PC-9 (cell line): ENCODE measurements at regions not wholly inside any gene's neighbourhood (a gene's known extent, or its start where the extent isn't known, plus 50 kb on each side); places are given as distances from the start of the nearest gene placed in this dataset.

Source experiments
- EZH2 ChIP-seq: fragments of 200-600 bp; sonication (generic); IDR thresholded peaks from 2 replicates; pipeline ENCODE4 v1.8.0; 2017; ENCODE audit warnings: antibody characterized with exemption, low read depth
- TF ChIP-seq, protein P1 (sequence below): fragments of 200-600 bp; sonication (generic); conservative IDR thresholded peaks from 2 replicates; pipeline ENCODE4 v1.6.1; 2017; ENCODE audit warnings: mixed run types, antibody characterized with exemption, mild to moderate bottlenecking, moderate library complexity

DNA sequence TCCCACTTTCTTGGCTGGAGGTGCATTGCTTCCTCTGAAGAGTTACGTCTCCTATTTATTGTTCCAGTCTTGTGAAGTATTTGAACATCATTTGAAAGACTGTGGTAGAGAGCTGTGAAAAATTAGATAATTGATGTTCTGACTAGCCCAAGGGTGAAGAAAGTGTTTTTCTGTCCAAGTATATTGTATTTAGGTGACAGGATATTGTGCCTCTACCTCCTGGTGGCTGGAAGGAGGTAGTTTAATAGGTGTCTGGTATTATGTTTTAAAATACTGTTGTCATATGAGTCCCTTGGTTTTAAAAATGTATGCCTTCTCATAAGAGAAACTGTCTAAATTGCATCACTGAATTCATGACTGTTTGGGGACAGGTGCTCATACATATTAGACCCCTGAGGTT is 226.0 kb downstream of the SPRY1 start:
- TF ChIP-seq, protein P1, sequence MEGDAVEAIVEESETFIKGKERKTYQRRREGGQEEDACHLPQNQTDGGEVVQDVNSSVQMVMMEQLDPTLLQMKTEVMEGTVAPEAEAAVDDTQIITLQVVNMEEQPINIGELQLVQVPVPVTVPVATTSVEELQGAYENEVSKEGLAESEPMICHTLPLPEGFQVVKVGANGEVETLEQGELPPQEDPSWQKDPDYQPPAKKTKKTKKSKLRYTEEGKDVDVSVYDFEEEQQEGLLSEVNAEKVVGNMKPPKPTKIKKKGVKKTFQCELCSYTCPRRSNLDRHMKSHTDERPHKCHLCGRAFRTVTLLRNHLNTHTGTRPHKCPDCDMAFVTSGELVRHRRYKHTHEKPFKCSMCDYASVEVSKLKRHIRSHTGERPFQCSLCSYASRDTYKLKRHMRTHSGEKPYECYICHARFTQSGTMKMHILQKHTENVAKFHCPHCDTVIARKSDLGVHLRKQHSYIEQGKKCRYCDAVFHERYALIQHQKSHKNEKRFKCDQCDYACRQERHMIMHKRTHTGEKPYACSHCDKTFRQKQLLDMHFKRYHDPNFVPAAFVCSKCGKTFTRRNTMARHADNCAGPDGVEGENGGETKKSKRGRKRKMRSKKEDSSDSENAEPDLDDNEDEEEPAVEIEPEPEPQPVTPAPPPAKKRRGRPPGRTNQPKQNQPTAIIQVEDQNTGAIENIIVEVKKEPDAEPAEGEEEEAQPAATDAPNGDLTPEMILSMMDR = no peak
- no peak for TF ChIP-seq EZH2
